IPS-20b (cell line): ENCODE measurements at regions not wholly inside any gene's neighbourhood (a gene's known extent, or its start where the extent isn't known, plus 50 kb on each side); places are given as distances from the start of the nearest gene placed in this dataset.

Source experiments
- H3K27ac ChIP-seq: one replicate; pipeline ENCODE4 v1.5.1; 2013; ENCODE audit warnings: low read length
- H3K27me3 ChIP-seq: 2 replicates; pipeline ENCODE4 v1.6.1; 2013; ENCODE audit warnings: mild to moderate bottlenecking, low read length, inconsistent platforms; ENCODE audit not compliant: insufficient read depth
- H3K36me3 ChIP-seq: 2 replicates; pipeline ENCODE4 v1.6.1; 2013; ENCODE audit warnings: low read depth, mild to moderate bottlenecking, inconsistent platforms, low read length, moderate library complexity; ENCODE audit not compliant: insufficient read depth
- H3K4me1 ChIP-seq: 2 replicates; pipeline ENCODE4 v1.6.1; 2013; ENCODE audit warnings: mild to moderate bottlenecking, control low read depth, inconsistent platforms, low read length, moderate library complexity; ENCODE audit not compliant: insufficient read depth
- H3K4me3 ChIP-seq: 2 replicates; pipeline ENCODE4 v1.5.1; 2013; ENCODE audit warnings: mild to moderate bottlenecking, low read length, inconsistent platforms
- H3K9ac ChIP-seq: 2 replicates; pipeline ENCODE4 v1.6.1; 2013; ENCODE audit warnings: low read depth, mild to moderate bottlenecking, inconsistent platforms, low read length, moderate library complexity
- H3K9me3 ChIP-seq: 2 replicates; pipeline ENCODE4 v1.6.1; 2013; ENCODE audit warnings: mild to moderate bottlenecking, low read depth, low read length, inconsistent platforms; ENCODE audit not compliant: insufficient read depth

DNA sequence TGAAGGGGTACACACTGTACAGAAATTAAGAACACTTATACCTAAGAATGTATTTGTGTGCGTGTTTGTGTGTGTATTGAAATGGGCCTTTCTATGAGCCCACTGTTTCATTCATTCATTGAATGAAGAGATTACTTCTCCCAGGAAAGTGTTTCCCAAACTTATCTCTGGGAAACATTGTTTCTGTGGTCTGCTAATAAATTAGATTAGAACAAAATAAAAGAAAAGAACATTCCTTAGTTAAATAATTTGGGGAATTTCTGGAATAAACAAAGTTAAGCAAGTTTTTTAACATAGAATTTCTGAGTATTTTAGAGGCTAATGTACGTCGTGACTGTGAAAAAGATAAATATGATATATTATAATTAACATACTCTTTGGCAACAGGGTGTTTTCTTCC lies 402.4 kb upstream of the CDH11 start:
- H3K27ac ChIP-seq, result no peak overlapping the region
- H3K27me3 ChIP-seq, result no peaks in the 10 kb centered on the region
- peaks cover 31% of the 10 kb centered on the region for H3K4me1 ChIP-seq
- H3K4me3 ChIP-seq, result no peak overlapping the region
- H3K9me3 ChIP-seq, result no peaks in the 10 kb centered on the region
- H3K9ac ChIP-seq, result no peak overlapping the region
- H3K36me3 ChIP-seq, result no peaks in the 10 kb centered on the region

DNA sequence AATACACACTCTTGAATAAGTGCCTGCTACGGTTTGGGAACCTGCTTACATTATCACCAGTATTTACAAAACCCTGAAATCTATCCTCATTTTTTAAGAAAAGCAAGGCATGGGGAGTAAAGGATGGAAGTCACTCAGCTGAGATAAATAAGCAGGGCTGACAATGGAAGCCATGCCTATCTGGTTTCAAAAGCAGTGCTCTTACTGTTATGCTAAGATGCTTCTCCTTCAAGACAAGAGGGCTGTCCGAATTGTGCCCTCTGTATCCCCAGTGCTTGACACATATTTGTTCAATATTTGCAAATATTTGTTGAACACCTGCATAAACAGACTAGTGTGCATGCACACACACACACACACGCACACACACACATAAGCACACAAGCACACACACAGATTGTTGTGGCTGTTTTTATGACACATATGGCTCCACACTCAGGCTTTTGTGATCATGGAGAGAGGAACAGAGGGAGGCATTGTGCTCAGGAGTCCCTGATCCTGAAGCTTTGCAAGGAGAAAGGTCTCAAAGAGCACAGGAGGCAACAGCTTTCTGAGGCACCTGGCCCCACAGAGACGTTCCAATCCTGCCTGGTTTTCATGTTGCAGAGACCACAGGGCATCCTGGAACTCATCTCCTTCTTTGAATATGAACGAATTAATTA lies 401.6 kb upstream of the CDH11 start:
- Histone ChIP-seq H3K9ac (no peak overlapping the region), H3K27ac (no peak overlapping the region), H3K4me1 (peaks cover 31% of the 10 kb centered on the region), H3K4me3 (peak overlapping the region; percentile 27; the same call in 1 of the 2 replicates), H3K27me3 (no peaks in the 10 kb centered on the region), H3K36me3 (no peaks in the 10 kb centered on the region), H3K9me3 (no peaks in the 10 kb centered on the region)

DNA sequence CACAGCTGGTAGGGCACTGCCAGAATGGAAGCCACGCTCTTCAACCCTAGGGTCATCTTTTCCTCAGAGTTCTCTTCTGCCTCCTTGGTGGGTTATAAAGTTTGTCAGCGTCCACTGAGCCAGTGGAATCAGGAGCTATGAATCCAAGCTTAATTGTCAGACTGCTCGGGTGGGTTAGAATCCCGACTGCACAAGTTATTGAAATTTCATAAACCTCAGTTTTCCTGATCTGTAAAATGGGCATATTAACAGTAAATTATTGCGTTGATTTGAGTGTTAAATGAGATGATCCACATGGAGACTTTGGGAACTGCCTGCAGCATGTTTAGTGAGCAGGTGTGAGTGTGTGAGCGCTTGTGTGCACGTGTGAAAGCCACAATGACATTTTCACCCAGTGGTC lies 400.5 kb upstream of the CDH11 start:
- 0 out of 2 replicates have a peak overlapping the region, but pooled peaks have one; percentile 38 for H3K9ac ChIP-seq
- no peaks in the 10 kb centered on the region for H3K27me3 ChIP-seq
- H3K9me3 ChIP-seq, result no peaks in the 10 kb centered on the region
- no peak overlapping the region for H3K27ac ChIP-seq
- peaks cover 31% of the 10 kb centered on the region for H3K4me1 ChIP-seq
- no peaks in the 10 kb centered on the region for H3K36me3 ChIP-seq
- no peak overlapping the region for H3K4me3 ChIP-seq

DNA sequence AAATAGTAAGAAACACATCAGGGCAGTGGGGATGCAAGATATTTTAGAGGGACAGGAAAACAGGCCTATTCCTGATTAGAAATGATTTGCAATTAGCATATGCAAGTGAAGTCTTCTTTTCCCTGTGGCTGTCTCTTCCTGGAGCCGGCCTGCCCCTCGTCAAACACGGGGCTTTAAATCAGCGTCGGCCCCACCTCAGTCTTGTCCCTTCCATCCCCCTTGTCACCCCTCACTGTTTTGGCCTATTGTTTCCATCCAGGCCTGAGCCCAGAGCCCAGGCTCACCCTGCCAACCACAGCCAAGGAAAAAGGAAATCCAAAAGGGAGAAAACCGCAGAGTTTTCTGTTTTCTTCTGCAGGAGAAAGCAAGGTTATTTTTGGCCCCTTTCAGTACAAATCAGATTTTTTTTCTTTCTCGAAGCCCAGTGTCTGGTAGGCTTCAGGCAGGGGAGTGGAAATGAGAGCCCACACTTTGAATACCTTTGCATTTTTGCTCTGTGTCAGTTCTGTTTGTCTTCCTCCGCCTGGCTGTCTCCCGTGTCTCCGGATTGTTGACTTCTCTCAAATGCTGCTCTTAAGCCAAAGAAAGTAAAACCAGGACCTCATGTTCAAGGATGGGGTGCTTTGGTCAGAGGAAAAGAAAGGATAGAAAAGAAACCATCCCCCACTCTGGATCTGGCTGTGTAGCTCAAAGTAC lies 399.9 kb upstream of the CDH11 start:
- Histone ChIP-seq H3K36me3 (no peaks in the 10 kb centered on the region), H3K27me3 (no peaks in the 10 kb centered on the region), H3K9me3 (no peaks in the 10 kb centered on the region), H3K4me3 (no peak overlapping the region), H3K4me1 (peaks cover 31% of the 10 kb centered on the region), H3K9ac (peak overlapping the region; percentile 38; the same call in 1 of the 2 replicates), H3K27ac (no peak overlapping the region)

DNA sequence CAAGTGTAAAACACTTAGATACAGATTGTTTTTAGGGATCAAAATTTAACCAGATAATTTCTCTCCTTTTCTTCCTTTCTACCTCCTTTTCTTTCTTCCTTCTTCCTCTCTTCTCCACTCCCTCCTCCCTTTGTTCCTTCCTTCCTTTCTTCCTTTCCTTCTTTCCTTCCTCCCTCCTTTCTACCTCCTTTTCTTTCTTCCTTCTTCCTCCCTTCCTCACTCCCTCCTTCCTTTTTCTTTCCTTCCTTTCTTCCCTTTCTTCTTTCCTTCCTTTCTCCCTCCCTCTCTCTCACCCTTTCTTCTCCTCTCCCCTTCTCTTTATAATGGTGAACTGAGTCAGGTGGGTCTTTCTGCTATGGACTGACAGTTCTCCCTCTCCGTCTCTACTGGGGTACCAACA lies 397.5 kb upstream of the CDH11 start:
- Histone ChIP-seq H3K27me3 (no peaks in the 10 kb centered on the region), H3K36me3 (no peaks in the 10 kb centered on the region), H3K9me3 (no peaks in the 10 kb centered on the region), H3K4me1 (peaks cover 31% of the 10 kb centered on the region), H3K4me3 (no peak overlapping the region), H3K27ac (no peak overlapping the region), H3K9ac (no peak overlapping the region)

DNA sequence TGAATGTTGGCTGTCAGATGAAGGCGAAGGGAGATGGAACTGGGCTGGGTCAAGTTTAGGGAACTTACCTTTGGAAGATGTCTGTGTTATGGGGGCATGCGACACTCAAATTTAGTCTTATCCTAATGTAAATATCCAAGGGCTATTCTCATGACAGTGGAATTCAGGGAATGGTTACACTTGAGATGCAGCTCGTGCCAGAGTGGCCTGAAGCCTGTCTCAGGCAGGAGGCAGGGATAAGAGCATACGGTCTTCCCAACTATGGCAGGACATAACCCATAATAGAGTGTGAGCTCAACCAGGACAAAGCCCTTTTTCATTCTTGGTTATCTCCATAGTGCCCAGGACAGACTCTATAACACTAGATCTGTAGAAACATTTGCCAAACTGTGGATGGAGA lies 393.3 kb upstream of the CDH11 start:
- Histone ChIP-seq H3K36me3 (no peaks in the 10 kb centered on the region), H3K9me3 (no peaks in the 10 kb centered on the region), H3K4me1 (peaks cover 6% of the 10 kb centered on the region; the same call in 1 of the 2 replicates), H3K4me3 (no peak overlapping the region), H3K27me3 (no peaks in the 10 kb centered on the region), H3K9ac (no peak overlapping the region), H3K27ac (no peak overlapping the region)

DNA sequence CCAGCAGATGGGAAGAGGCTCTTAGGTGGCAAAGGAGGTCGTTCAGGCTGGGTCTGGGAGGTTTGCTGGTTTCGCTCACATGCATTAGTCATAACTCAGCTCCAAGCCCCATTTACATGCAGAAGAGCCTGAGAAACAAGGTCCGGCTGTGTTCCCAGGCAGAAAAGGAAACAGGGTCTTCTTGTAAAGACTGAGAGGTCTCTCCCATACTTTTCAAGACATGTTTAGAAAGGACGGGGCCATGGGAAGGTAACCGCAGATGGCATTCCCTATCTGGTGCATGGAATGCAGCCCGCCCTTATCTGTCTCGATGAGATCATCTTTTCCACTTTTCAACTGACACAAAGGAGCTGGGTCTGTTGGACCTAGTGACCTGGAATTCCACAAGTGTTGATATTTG lies 389.0 kb upstream of the CDH11 start:
- Histone ChIP-seq H3K4me1 (peaks cover 7% of the 10 kb centered on the region; the same call in 1 of the 2 replicates), H3K36me3 (no peaks in the 10 kb centered on the region), H3K4me3 (no peak overlapping the region), H3K9ac (no peak overlapping the region), H3K9me3 (no peaks in the 10 kb centered on the region), H3K27ac (no peak overlapping the region), H3K27me3 (no peaks in the 10 kb centered on the region)

DNA sequence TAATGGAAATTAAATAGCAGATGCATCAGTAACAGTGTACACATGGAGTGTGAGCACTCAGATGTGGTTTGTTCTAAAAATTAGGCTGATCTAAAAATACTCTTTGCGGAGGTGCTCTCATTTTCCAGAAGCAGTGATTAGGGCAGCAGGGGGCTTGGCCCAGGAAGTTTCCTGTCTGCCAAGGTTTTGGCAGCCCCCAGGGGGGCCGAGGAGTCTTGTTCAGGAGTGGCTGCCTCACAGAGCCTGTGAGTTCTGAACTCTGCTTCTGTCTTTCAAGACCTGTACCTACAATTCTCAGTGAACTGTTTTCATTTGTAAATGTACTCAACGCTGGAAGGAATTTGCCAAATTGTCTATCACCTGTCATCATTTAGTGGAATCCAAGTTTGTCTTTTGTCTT lies 388.4 kb upstream of the CDH11 start:
- H3K4me3 ChIP-seq, result no peak overlapping the region
- H3K27ac ChIP-seq, result no peak overlapping the region
- H3K36me3 ChIP-seq, result no peaks in the 10 kb centered on the region
- H3K27me3 ChIP-seq, result no peaks in the 10 kb centered on the region
- no peaks in the 10 kb centered on the region for H3K9me3 ChIP-seq
- H3K4me1 ChIP-seq, result peaks cover 7% of the 10 kb centered on the region; the same call in 1 of the 2 replicates
- no peak overlapping the region for H3K9ac ChIP-seq

DNA sequence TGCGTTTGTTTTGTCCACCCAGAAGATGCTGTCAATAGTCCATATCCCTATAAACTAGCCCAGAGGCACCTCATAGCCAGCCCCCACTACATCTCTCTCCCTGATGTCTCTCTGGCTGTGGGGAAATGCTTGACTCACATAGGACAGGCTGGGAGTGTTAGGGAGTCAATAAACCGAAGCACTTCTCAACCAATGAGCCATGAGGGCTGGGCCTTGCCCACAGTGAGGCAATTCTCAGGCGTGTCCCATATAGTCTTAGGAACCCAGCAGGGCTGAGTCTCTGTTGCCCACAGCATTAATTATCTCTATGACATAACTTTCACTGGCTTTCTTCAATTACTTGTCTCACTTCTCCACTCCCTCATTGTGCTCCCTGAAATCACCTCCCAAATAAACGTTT lies 387.3 kb upstream of the CDH11 start:
- Histone ChIP-seq H3K27me3 (no peaks in the 10 kb centered on the region), H3K9ac (no peak overlapping the region)

DNA sequence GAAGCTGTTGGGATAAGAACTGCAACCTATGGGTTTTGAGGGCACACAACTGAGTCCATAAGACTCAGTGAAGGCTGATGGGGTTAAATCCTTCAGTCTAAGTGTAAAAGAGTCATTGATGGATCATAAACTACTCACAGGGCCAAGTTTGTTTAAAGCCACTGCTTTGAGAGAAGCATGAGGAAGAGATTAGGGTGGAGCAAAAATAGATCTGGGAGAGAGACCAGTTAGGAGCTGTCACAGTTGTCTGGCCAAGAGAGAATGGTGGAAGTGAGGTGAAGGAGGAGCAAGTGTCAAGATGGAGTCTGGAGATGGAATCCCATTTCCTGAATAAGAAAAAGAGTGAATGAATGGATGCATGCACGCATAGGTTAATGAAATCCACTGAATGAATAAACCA lies 379.1 kb upstream of the CDH11 start:
- Histone ChIP-seq H3K27me3 (no peaks in the 10 kb centered on the region), H3K27ac (no peak overlapping the region), H3K36me3 (no peaks in the 10 kb centered on the region), H3K4me1 (0 out of 2 replicates have a peak, but pooled peaks cover 6% of the 10 kb centered on the region), H3K9me3 (no peaks in the 10 kb centered on the region), H3K9ac (no peak overlapping the region), H3K4me3 (no peak overlapping the region)

More for the DNA sequence above, 387.3 kb upstream of the CDH11 start:
- Histone ChIP-seq H3K27ac (no peak overlapping the region), H3K9me3 (no peaks in the 10 kb centered on the region), H3K4me1 (peaks cover 7% of the 10 kb centered on the region; the same call in 1 of the 2 replicates), H3K36me3 (no peaks in the 10 kb centered on the region), H3K4me3 (no peak overlapping the region)

DNA sequence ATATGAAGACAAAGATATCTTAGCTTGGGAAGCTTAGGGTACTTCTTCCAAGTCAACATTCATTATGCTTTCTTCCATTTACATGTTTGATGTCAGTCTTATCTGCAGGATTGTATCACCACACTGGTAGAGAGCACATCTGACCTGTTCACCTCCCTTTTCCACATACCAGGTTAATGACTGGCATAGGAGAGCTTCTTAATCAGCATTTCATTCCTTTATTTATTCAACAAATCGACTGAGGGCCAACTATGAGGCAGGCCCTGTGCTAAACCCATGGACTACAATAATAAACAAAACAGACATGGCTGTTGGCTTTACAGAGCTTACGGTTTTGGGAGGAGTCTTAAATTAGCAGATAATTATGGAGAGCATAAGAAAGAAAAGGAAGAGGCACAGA lies 378.1 kb upstream of the CDH11 start:
- Histone ChIP-seq H3K9me3 (no peaks in the 10 kb centered on the region), H3K27ac (no peak overlapping the region), H3K36me3 (no peaks in the 10 kb centered on the region), H3K27me3 (no peaks in the 10 kb centered on the region), H3K4me1 (peaks cover 10% of the 10 kb centered on the region; the same call in 1 of the 2 replicates), H3K4me3 (no peak overlapping the region), H3K9ac (no peak overlapping the region)

DNA sequence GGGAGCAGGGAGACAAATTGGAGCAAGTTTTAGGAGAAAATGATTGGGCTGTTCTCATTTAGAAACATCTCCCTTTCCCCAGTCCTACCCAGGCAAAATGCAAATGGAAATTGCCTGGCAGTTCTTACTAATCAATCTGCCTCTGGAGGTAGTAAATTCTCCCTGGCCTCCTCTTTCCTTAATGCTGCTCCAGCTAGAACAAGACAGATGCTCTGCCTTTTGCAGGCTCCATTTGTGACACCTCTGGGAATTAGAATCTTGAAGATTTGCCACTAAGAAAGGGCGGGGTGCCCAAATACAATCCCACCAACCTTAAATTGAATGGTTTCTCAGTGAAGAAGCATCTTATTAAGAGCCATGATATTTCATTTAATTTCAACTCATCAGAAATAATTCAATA lies 377.7 kb upstream of the CDH11 start:
- H3K4me3 ChIP-seq, result no peak overlapping the region
- H3K4me1 ChIP-seq, result peaks cover 12% of the 10 kb centered on the region; the same call in 1 of the 2 replicates
- no peak overlapping the region for H3K9ac ChIP-seq
- no peaks in the 10 kb centered on the region for H3K9me3 ChIP-seq
- H3K27ac ChIP-seq, result no peak overlapping the region
- H3K27me3 ChIP-seq, result no peaks in the 10 kb centered on the region
- no peaks in the 10 kb centered on the region for H3K36me3 ChIP-seq
